Ishikawa (cell line): ENCODE measurements at regions not wholly inside any gene's neighbourhood (a gene's known extent, or its start where the extent isn't known, plus 50 kb on each side); places are given as distances from the start of the nearest gene placed in this dataset.

Source experiments
- CEBPB ChIP-seq: IDR thresholded peaks from 2 replicates; pipeline ENCODE4 v1.6.1; 2012
- CREB1 ChIP-seq: IDR thresholded peaks from 2 replicates; pipeline ENCODE4 v1.6.1; 2012; ENCODE audit warnings: low read depth
- EGR1 ChIP-seq: IDR thresholded peaks from 2 replicates; pipeline ENCODE4 v1.6.1; 2012
- EP300 ChIP-seq: IDR thresholded peaks from 2 replicates; pipeline ENCODE4 v1.6.1; 2012; ENCODE audit warnings: borderline replicate concordance
- FOXM1 ChIP-seq: IDR thresholded peaks from 2 replicates; pipeline ENCODE4 v1.6.1; 2012; ENCODE audit warnings: low read depth, borderline replicate concordance
- MAX ChIP-seq: IDR thresholded peaks from 2 replicates; pipeline ENCODE4 v1.6.1; 2012
- NFIC ChIP-seq: IDR thresholded peaks from 2 replicates; pipeline ENCODE4 v1.6.1; 2012
- RAD21 ChIP-seq: IDR thresholded peaks from 2 replicates; pipeline ENCODE4 v1.6.1; 2012; ENCODE audit warnings: low read depth
- TAF1 ChIP-seq: IDR thresholded peaks from 2 replicates; pipeline ENCODE4 v1.6.1; 2012; ENCODE audit warnings: low read depth, mild to moderate bottlenecking
- TCF12 ChIP-seq: IDR thresholded peaks from 2 replicates; pipeline ENCODE4 v1.6.1; 2012; ENCODE audit warnings: low read depth
- TEAD4 ChIP-seq: IDR thresholded peaks from 2 replicates; pipeline ENCODE4 v1.6.1; 2012
- USF1 ChIP-seq: IDR thresholded peaks from 2 replicates; pipeline ENCODE4 v1.6.1; 2012
- YY1 ChIP-seq: IDR thresholded peaks from 2 replicates; pipeline ENCODE4 v1.6.1; 2012; ENCODE audit warnings: low read depth
- ZBTB7A ChIP-seq: IDR thresholded peaks from 2 replicates; pipeline ENCODE4 v1.6.1; 2012; ENCODE audit warnings: low read depth
- TF ChIP-seq, protein P1 (sequence below): IDR thresholded peaks from 2 replicates; pipeline ENCODE4 v1.6.1; 2012; ENCODE audit warnings: low read depth, mild to moderate bottlenecking

- TF ChIP-seq EGR1 (no peak), MAX (no peak)
Measured at GRCh38 chr4:56142088-56142487, 193.3 kb downstream of the CEP135 start.

GRCh38 chr4:56139241-56139827 lies 190.6 kb downstream of the CEP135 start:
- no peak for TF ChIP-seq YY1
- TF ChIP-seq CEBPB = no peak
- no peak for TF ChIP-seq EGR1
- no peak for TF ChIP-seq TCF12

DNA sequence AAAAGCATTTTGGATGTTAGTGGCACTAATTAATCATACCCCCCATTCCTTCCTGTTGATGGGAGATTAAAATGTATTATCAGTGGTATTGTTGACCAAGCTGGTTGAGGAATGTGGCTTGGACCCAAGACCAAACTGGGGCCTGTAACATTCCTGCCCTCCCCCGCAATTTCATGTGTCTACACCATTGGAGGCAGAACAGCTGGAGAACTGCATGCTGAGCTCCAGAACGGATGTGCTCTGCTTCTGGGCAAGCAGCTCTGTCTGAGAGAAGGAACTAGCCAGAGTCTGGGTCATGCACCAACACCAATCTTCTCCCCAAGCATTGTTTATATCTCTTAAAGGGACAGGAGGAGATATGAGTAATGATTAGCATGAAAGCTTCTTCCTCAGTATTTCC lies 185.5 kb downstream of the CEP135 start:
- TF ChIP-seq TAF1 = no peak
- TF ChIP-seq EP300 = no peak
- no peak for TF ChIP-seq MAX
- no peak for TF ChIP-seq RAD21
- TF ChIP-seq TCF12 = no peak
- no peak for TF ChIP-seq USF1
- no peak for TF ChIP-seq CEBPB
- no peak for TF ChIP-seq EGR1
- TF ChIP-seq, protein P1, sequence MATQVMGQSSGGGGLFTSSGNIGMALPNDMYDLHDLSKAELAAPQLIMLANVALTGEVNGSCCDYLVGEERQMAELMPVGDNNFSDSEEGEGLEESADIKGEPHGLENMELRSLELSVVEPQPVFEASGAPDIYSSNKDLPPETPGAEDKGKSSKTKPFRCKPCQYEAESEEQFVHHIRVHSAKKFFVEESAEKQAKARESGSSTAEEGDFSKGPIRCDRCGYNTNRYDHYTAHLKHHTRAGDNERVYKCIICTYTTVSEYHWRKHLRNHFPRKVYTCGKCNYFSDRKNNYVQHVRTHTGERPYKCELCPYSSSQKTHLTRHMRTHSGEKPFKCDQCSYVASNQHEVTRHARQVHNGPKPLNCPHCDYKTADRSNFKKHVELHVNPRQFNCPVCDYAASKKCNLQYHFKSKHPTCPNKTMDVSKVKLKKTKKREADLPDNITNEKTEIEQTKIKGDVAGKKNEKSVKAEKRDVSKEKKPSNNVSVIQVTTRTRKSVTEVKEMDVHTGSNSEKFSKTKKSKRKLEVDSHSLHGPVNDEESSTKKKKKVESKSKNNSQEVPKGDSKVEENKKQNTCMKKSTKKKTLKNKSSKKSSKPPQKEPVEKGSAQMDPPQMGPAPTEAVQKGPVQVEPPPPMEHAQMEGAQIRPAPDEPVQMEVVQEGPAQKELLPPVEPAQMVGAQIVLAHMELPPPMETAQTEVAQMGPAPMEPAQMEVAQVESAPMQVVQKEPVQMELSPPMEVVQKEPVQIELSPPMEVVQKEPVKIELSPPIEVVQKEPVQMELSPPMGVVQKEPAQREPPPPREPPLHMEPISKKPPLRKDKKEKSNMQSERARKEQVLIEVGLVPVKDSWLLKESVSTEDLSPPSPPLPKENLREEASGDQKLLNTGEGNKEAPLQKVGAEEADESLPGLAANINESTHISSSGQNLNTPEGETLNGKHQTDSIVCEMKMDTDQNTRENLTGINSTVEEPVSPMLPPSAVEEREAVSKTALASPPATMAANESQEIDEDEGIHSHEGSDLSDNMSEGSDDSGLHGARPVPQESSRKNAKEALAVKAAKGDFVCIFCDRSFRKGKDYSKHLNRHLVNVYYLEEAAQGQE = no peak
- no peak for TF ChIP-seq ZBTB7A
- no peak for TF ChIP-seq TEAD4
- no peak for TF ChIP-seq YY1
- TF ChIP-seq CREB1 = no peak
- TF ChIP-seq NFIC = no peak
- TF ChIP-seq FOXM1 = no peak

GRCh38 chr4:56132835-56133234 lies 184.1 kb downstream of the CEP135 start:
- TF ChIP-seq FOXM1 = no peak
- no peak for TF ChIP-seq EP300
- TF ChIP-seq ZBTB7A = no peak
- TF ChIP-seq CREB1 = no peak
- TF ChIP-seq EGR1 = no peak
- no peak for TF ChIP-seq YY1
- TF ChIP-seq RAD21 = no peak
- TF ChIP-seq CEBPB = no peak
- no peak for TF ChIP-seq TCF12
- TF ChIP-seq USF1 = no peak
- TF ChIP-seq, protein P1 = no peak
- no peak for TF ChIP-seq MAX
- no peak for TF ChIP-seq NFIC
- no peak for TF ChIP-seq TEAD4

- TF ChIP-seq CREB1 = no peak
- TF ChIP-seq NFIC = peak; percentile 65
Measured at GRCh38 chr4:56130606-56131155, 181.9 kb downstream of the CEP135 start.

GRCh38 chr4:56129431-56129861 lies 180.7 kb downstream of the CEP135 start:
- TF ChIP-seq RAD21 (peak; percentile 65), CEBPB (no peak)

- TF ChIP-seq NFIC (no peak), YY1 (no peak), TEAD4 (no peak), RAD21 (no peak), CEBPB (no peak), ZBTB7A (no peak), CREB1 (no peak), EGR1 (no peak), USF1 (no peak), EP300 (no peak), TAF1 (no peak)
- TF ChIP-seq, protein P1 = no peak
Measured at GRCh38 chr4:56128213-56128612, 179.5 kb downstream of the CEP135 start.
